GM12878 (cell line): ENCODE measurements at regions not wholly inside any gene's neighbourhood (a gene's known extent, or its start where the extent isn't known, plus 50 kb on each side); places are given as distances from the start of the nearest gene placed in this dataset.

Source experiments
- BHLHE40 ChIP-seq, 2 experiments: fragments of 450-650 bp in 1 of 2; IDR thresholded peaks; 2 replicates each; pipeline ENCODE4 v1.6.1; 2011 to 2017; ENCODE audit warnings: low read depth in 2 of 2, borderline replicate concordance in 1 of 2, improper control_type of control experiment in 1 of 2, low read length in 1 of 2, mild to moderate bottlenecking in 1 of 2
- CEBPZ ChIP-seq: fragments of 150-350 bp; IDR thresholded peaks from 2 replicates; pipeline ENCODE4 v1.6.1; 2016; ENCODE audit warnings: low read depth, low read length
- CREB1 ChIP-seq: IDR thresholded peaks from 2 replicates; pipeline ENCODE4 v1.6.1; 2012; ENCODE audit warnings: low read depth, mild to moderate bottlenecking, inconsistent platforms
- CTCF ChIP-seq, 3 experiments: IDR thresholded peaks in 2 of 3; conservative IDR thresholded peaks in 1 of 3; 2 replicates each; pipeline ENCODE4 v1.5.1; 2011; ENCODE audit warnings: low read depth in 3 of 3, low read length in 3 of 3, mild to moderate bottlenecking in 3 of 3, control low read depth in 2 of 3, moderate library complexity in 2 of 3, inconsistent platforms in 1 of 3, mixed read lengths in 1 of 3; ENCODE audit not compliant: control insufficient read depth in 2 of 3, insufficient read depth in 1 of 3; ENCODE audit errors: extremely low read depth in 1 of 3
- EP300 ChIP-seq, 2 experiments: fragments of 150-350 bp in 1 of 2; IDR thresholded peaks; 2 replicates each; pipeline ENCODE4 v1.6.1; 2011 to 2012; ENCODE audit warnings: low read depth in 2 of 2, low read length in 2 of 2, borderline replicate concordance in 1 of 2, improper control_type of control experiment in 1 of 2, inconsistent platforms in 1 of 2; ENCODE audit not compliant: control insufficient read depth in 1 of 2
- POLR2A ChIP-seq: IDR thresholded peaks from 2 replicates; pipeline ENCODE4 v1.6.1; 2011; ENCODE audit warnings: low read depth, mild to moderate bottlenecking, low read length
- POLR2AphosphoS5 ChIP-seq: IDR thresholded peaks from 2 replicates; pipeline ENCODE4 v1.6.1; 2011; ENCODE audit warnings: mild to moderate bottlenecking, low read length, inconsistent platforms
- TAF1 ChIP-seq: IDR thresholded peaks from 2 replicates; pipeline ENCODE4 v1.6.1; 2011; ENCODE audit warnings: mild to moderate bottlenecking, low read depth, low read length, borderline replicate concordance
- TCF7 ChIP-seq: IDR thresholded peaks from 2 replicates; pipeline ENCODE4 v1.6.1; 2014; ENCODE audit warnings: antibody characterized with exemption, borderline replicate concordance

- TF ChIP-seq POLR2AphosphoS5 (no peak), CTCF (IDR thresholded peaks at IDR 0.05 in 2 of 3, conservative IDR thresholded peaks at IDR 0.05 in 1 of 3; ENCODE audit: control insufficient read depth in 2 of 3, extremely low read depth in 1 of 3, insufficient read depth in 1 of 3, low read depth in 3 of 3, low read length in 3 of 3) (no peak), EP300 (IDR thresholded peaks at IDR 0.05; ENCODE audit: borderline replicate concordance in 1 of 2, control insufficient read depth in 1 of 2, low read depth in 2 of 2, low read length in 2 of 2) (no peak), CREB1 (no peak), CEBPZ (no peak), TCF7 (no peak), TAF1 (no peak), POLR2A (no peak), BHLHE40 (IDR thresholded peaks at IDR 0.05; ENCODE audit: borderline replicate concordance in 1 of 2, low read depth in 2 of 2, low read length in 1 of 2) (no peak)
Observed at GRCh38 chr4:188554413-188554812, 415.2 kb downstream of the TRIML1 start.
